ENCODE measurements at regions not wholly inside any gene's neighbourhood (a gene's known extent, or its start where the extent isn't known, plus 50 kb on each side); places are given as distances from the start of the nearest gene placed in this dataset.

- no peak for TF ChIP-seq CTCF (IDR thresholded peaks at IDR 0.05)
- TF ChIP-seq POLR2A (IDR thresholded peaks at IDR 0.05) = no peak
Observed at GRCh38 chr3:13764161-13764560, 115.7 kb downstream of the WNT7A start.
